GM20000 (cell line): ENCODE measurements at regions not wholly inside any gene's neighbourhood (a gene's known extent, or its start where the extent isn't known, plus 50 kb on each side); places are given as distances from the start of the nearest gene placed in this dataset.
"Not testable (repeated sequence)": the region's sequence is repeated elsewhere in the genome, so short reads cannot be mapped to it uniquely, and the experiment has no call there.

ENCODE experiments used
- DNase-seq: peaks from one replicate; pipeline ENCODE4 v3.0.0; 2012; ENCODE audit warnings: low spot score
- TF ChIP-seq, protein P1 (sequence below): IDR thresholded peaks from 2 replicates; pipeline ENCODE4 v1.5.1; 2012; ENCODE audit warnings: mild to moderate bottlenecking, control low read depth; ENCODE audit errors: extremely low read depth, missing control alignments

DNA sequence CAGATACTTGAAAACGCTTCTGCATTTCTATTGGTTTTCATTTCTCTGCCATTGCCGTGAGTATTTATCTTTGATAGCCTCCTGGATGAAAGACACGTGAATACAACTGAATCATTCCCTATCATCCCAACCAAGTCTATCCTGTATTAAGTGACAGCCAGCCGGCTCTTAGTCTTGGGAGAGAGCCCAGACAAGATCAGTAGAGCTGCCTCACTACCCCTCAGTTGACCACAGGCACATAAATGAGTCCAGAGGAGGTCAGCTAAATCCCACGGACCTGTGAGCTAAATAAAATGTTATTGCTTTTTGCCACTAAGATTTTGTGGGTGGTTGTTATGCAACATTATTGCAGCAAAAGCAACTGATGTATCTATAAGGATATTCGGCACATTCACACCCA is 639.0 kb upstream of the ACO1 start:
- TF ChIP-seq, protein P1, sequence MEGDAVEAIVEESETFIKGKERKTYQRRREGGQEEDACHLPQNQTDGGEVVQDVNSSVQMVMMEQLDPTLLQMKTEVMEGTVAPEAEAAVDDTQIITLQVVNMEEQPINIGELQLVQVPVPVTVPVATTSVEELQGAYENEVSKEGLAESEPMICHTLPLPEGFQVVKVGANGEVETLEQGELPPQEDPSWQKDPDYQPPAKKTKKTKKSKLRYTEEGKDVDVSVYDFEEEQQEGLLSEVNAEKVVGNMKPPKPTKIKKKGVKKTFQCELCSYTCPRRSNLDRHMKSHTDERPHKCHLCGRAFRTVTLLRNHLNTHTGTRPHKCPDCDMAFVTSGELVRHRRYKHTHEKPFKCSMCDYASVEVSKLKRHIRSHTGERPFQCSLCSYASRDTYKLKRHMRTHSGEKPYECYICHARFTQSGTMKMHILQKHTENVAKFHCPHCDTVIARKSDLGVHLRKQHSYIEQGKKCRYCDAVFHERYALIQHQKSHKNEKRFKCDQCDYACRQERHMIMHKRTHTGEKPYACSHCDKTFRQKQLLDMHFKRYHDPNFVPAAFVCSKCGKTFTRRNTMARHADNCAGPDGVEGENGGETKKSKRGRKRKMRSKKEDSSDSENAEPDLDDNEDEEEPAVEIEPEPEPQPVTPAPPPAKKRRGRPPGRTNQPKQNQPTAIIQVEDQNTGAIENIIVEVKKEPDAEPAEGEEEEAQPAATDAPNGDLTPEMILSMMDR = no peak
- no peak for DNase-seq

- TF ChIP-seq, protein P1 = no peak
- DNase-seq = no peak
These were observed 638.6 kb upstream of the ACO1 start for GRCh38 chr9:31745886-31746285.

DNA sequence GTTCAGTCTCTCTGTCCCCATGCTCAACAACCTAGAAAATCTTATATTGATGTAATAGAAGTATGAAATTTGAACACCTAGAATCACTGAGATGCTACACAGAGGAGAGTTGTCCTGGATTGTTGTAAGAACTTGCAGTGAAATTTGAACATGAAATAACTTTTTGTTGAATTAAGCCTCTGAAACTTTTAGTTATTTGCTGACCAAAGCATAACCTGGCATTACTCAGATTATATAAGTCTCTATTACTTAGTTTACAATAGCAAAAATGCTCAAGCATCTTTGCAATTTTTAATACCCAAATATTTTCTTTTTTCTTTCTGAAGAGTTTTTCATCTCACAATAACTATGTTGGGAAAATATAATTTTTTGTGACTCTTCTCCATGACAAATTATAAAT is 630.7 kb upstream of the ACO1 start:
- DNase-seq = no peak
- TF ChIP-seq, protein P1 = no peak

GRCh38 chr9:31759703-31760102 is 624.7 kb upstream of the ACO1 start:
- TF ChIP-seq, protein P1 = no peak
- DNase-seq = no peak

DNA sequence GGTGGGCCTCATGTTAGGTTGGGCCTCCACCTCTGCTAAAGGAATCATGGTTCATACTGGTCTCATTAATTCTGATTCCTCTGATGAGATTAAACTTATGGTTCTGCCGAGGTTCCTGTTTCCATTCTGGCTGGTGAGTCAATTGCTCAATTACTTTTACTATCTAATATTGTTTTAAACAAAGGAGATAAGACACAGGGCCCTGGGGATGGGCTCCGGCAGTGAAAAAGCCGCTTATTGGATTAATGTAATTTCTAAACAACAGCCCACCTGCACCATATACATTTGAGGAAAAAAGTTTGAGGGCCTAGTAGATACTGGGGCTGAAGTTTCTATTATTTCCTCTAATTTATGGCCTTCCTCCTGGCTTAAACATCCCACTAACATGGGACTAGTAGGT is 610.4 kb upstream of the ACO1 start:
- DNase-seq = not testable (repeated sequence)

- no peak for DNase-seq
- TF ChIP-seq, protein P1 = no peak
These were observed 609.9 kb upstream of the ACO1 start for GRCh38 chr9:31774571-31774970.

DNA sequence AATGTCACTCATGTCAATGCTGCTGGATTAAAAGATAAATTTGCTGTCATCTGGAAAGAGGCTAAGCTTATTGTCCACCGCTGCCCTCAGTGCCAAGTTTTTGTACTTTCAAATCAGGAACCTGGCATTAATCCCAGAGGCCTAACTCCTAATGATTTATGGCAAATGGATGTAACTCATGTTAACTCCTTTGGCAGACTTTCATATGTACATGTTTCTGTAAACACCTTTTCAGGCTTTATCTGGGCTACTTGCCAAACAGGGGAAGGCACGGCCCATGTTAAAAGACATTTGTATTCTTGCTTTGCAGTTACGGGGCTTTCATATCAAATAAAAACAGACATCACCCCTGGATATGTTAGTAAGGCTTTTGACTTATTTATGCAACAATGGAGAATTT is 608.0 kb upstream of the ACO1 start:
- DNase-seq = no peak
- TF ChIP-seq, protein P1 = no peak

DNA sequence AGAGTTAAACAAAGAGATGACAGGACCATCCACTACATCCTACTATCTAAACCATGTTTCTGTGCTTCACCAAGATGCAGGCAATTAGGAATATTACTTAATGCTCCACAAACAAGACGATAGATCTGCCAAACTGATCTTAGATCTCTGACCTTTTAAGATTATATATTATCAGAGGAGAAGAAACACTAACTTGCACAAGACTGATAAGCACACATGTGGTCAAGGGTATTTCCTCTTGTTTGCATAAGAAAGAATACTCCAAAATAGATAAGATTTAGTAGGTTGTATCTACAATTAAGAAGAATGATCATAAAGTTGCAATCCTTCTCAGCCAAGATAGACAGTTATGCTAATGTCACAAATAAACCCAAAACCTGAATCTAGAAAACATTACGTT is 601.0 kb upstream of the ACO1 start:
- DNase-seq = no peak
- TF ChIP-seq, protein P1 = no peak
